ENCODE measurements at regions not wholly inside any gene's neighbourhood (a gene's known extent, or its start where the extent isn't known, plus 50 kb on each side); places are given as distances from the start of the nearest gene placed in this dataset.
"Not testable (repeated sequence)": the region's sequence is repeated elsewhere in the genome, so short reads cannot be mapped to it uniquely, and the experiment has no call there.

- ATAC-seq, result no peak
These were observed 244.2 kb upstream of the ACVR2A start for GRCh38 chr2:147600646-147601045.

GRCh38 chr2:147600223-147600622 is 244.6 kb upstream of the ACVR2A start:
- ATAC-seq, result no peak
- Histone ChIP-seq H3K4me3 (no peak overlapping the region), H3K4me1 (no peaks in the 10 kb centered on the region), H3K36me3 (ENCODE audit: insufficient read depth in 1 of 2, low read depth in 1 of 2) (no peaks in the 10 kb centered on the region), H3K27me3 (ENCODE audit: insufficient read depth in 3 of 3, low read length in 2 of 3) (peaks cover 0 to 4% (median 0%) of the 10 kb centered on the region in 3 donors), H3K27ac (no peak overlapping the region), H3K9me3 (no peaks in the 10 kb centered on the region)
- intact Hi-C loops (cut with DNase I), result no loop called here
- DNase-seq, result no peak
- WGBS, 3 donors, result 61 to 76% (median 67%) methylated on average over 7 of the region's 7 CpGs
- TF ChIP-seq, protein P1, sequence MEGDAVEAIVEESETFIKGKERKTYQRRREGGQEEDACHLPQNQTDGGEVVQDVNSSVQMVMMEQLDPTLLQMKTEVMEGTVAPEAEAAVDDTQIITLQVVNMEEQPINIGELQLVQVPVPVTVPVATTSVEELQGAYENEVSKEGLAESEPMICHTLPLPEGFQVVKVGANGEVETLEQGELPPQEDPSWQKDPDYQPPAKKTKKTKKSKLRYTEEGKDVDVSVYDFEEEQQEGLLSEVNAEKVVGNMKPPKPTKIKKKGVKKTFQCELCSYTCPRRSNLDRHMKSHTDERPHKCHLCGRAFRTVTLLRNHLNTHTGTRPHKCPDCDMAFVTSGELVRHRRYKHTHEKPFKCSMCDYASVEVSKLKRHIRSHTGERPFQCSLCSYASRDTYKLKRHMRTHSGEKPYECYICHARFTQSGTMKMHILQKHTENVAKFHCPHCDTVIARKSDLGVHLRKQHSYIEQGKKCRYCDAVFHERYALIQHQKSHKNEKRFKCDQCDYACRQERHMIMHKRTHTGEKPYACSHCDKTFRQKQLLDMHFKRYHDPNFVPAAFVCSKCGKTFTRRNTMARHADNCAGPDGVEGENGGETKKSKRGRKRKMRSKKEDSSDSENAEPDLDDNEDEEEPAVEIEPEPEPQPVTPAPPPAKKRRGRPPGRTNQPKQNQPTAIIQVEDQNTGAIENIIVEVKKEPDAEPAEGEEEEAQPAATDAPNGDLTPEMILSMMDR (IDR thresholded peaks at IDR 0.05), result no peak

More at GRCh38 chr2:147600646-147601045, 244.2 kb upstream of the ACVR2A start:
- Histone ChIP-seq H3K4me3 (no peak overlapping the region), H3K27me3 (ENCODE audit: insufficient read depth in 3 of 3, low read length in 2 of 3) (peaks cover 0 to 4% (median 0%) of the 10 kb centered on the region in 3 donors), H3K27ac (no peak overlapping the region), H3K9me3 (no peaks in the 10 kb centered on the region), H3K36me3 (ENCODE audit: insufficient read depth in 1 of 2, low read depth in 1 of 2) (no peaks in the 10 kb centered on the region), H3K4me1 (no peaks in the 10 kb centered on the region)
- DNase-seq, result no peak
- 73 to 74% (median 73%) methylated on average over 5 of the region's 5 CpGs for WGBS, 3 donors
- intact Hi-C loops (cut with DNase I), result no loop called here
- TF ChIP-seq, protein P1 (IDR thresholded peaks at IDR 0.05), result no peak

DNA sequence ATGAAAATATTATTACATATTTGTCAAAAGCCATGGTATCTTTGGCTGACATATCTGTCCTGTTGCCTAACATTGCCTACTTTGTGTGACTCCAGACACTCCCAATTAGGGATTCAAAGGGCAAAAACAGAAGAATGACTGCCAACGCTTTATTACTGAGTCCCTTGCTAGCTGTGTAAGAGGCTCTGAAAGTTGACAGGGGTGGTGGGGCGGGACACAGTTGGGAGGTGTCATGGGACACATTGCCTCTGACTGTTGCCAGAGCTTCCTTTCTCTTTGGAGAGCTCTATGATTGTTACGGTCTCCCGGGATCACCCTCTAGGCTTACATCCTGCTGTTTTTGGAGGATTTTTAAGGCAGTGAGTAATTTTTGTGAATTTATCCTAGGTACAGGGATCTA is 249.6 kb upstream of the ACVR2A start:
- Histone ChIP-seq H3K27ac (no peak overlapping the region), H3K4me1 (no peaks in the 10 kb centered on the region), H3K4me3 (no peak overlapping the region), H3K36me3 (ENCODE audit: insufficient read depth in 1 of 2, low read depth in 1 of 2) (no peaks in the 10 kb centered on the region), H3K9me3 (no peaks in the 10 kb centered on the region), H3K27me3 (ENCODE audit: insufficient read depth in 3 of 3, low read length in 2 of 3) (peaks cover 0 to 5% (median 0%) of the 10 kb centered on the region in 3 donors)
- TF ChIP-seq, protein P1 (IDR thresholded peaks at IDR 0.05), result no peak
- ATAC-seq (peak in 1 of 4 donors; percentile 19), DNase-seq (peak; percentile 19 to 51)
- intact Hi-C loops (cut with DNase I), result no loop called here
- WGBS, 3 donors, result 48 to 58% (median 52%) methylated on average over 4 of the region's 4 CpGs

- TF ChIP-seq, protein P1 (IDR thresholded peaks at IDR 0.05), result no peak
- H3K27ac ChIP-seq, result no peak overlapping the region
- no peak for DNase-seq
- peaks cover 0 to 2% (median 0%) of the 10 kb centered on the region in 3 donors for H3K27me3 ChIP-seq (ENCODE audit: insufficient read depth in 3 of 3, low read length in 2 of 3)
- H3K4me1 ChIP-seq, result no peaks in the 10 kb centered on the region
- intact Hi-C loops (cut with DNase I), result no loop called here
- H3K36me3 ChIP-seq (ENCODE audit: insufficient read depth in 1 of 2, low read depth in 1 of 2), result no peaks in the 10 kb centered on the region
- H3K4me3 ChIP-seq, result no peak overlapping the region
- no peak for ATAC-seq
- WGBS, 3 donors, result 71 to 82% (median 81%) methylated on average over 3 of the region's 3 CpGs
- H3K9me3 ChIP-seq, result no peaks in the 10 kb centered on the region
These were observed 250.8 kb upstream of the ACVR2A start for GRCh38 chr2:147594038-147594437.

DNA sequence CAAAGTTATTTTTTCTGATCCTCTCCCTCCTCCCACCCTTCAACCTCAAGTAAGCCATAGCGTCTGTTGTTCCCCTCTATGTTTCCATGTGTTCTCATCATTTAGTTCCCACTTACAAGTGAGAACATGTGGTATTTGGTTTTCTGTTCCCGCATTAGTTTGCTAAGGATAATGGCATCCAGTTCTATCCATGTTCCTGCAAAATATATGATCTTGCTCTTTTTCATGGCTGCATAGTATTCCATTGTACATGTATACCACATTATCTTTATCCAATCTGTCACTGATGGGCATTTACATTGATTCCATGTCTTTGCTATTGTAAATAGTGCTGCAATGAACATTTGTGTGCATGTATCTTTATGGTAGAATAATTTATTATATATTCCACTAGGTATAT is 252.0 kb upstream of the ACVR2A start:
- H3K27me3 ChIP-seq (ENCODE audit: insufficient read depth in 3 of 3, low read length in 2 of 3); H3K27ac ChIP-seq; H3K36me3 ChIP-seq (ENCODE audit: insufficient read depth in 1 of 2, low read depth in 1 of 2); H3K4me1 ChIP-seq; H3K4me3 ChIP-seq; H3K9me3 ChIP-seq; intact Hi-C loops (cut with DNase I); DNase-seq; ATAC-seq: not testable (repeated sequence)
- 96 to 99% (median 96%) methylated on average over 2 of the region's 2 CpGs for WGBS, 3 donors

Measured in psoas muscle (tissue), 7 donors.